IMR-90 (cell line): ENCODE measurements at regions not wholly inside any gene's neighbourhood (a gene's known extent, or its start where the extent isn't known, plus 50 kb on each side); places are given as distances from the start of the nearest gene placed in this dataset.

ENCODE experiments used
- ATAC-seq: fragments of 200-7000 bp; cut with Tn5 transposase; 2 replicates; pipeline ENCODE4 v1.9.1; 2020; ENCODE audit warnings: low read depth, mild to moderate bottlenecking, moderate library complexity
- BruUV-seq: library from RNA; stranded (reverse); fragments of 400-500 nt; replicated peaks from 2 replicates; lab custom pipeline; 2021; lab: Mats Ljungman, UMichigan
- CTCF ChIA-PET: fragments of 300-600 bp; formaldehyde crosslinking; extraction: SDS; loops from one replicate; lab custom pipeline; 2021; ENCODE audit warnings: antibody characterized with exemption; lab: Yijun Ruan, JAX
- POLR2A ChIA-PET: fragments of 300-600 bp; sonication (Branson Sonifier 250); formaldehyde crosslinking; loops from one replicate; lab custom pipeline; 2022; ENCODE audit warnings: antibody characterized with exemption; ENCODE audit not compliant: unreplicated experiment; lab: Charles Lee
- DNase-seq: peaks from one replicate; pipeline ENCODE4 v3.0.0; 2013
- H2AFZ ChIP-seq: replicated peaks from 2 replicates; pipeline ENCODE3; 2013; ENCODE audit warnings: low read length, mild to moderate bottlenecking; ENCODE audit not compliant: poor library complexity
- H2AK5ac ChIP-seq: 2 replicates; pipeline ENCODE4 v1.6.1; 2013; ENCODE audit warnings: low read depth, low read length, inconsistent platforms
- H2AK9ac ChIP-seq: replicated peaks from 2 replicates; pipeline ENCODE3; 2013; ENCODE audit warnings: mild to moderate bottlenecking, low read depth, low read length, moderate library complexity; ENCODE audit not compliant: poor library complexity
- H2BK120ac ChIP-seq: 2 replicates; pipeline ENCODE4 v1.6.1; 2013; ENCODE audit warnings: low read depth, low read length, inconsistent platforms
- H2BK15ac ChIP-seq: 3 replicates; pipeline ENCODE4 v1.6.1; 2013; ENCODE audit warnings: low read depth, low read length, inconsistent platforms
- H2BK20ac ChIP-seq: 2 replicates; pipeline ENCODE4 v1.6.1; 2013; ENCODE audit warnings: low read depth, mild to moderate bottlenecking, inconsistent platforms, low read length, moderate library complexity
- H2BK5ac ChIP-seq: 2 replicates; pipeline ENCODE4 v1.6.1; 2013; ENCODE audit warnings: mild to moderate bottlenecking, low read depth, low read length, inconsistent platforms; ENCODE audit not compliant: poor library complexity, severe bottlenecking
- H3K14ac ChIP-seq: replicated peaks from 2 replicates; pipeline ENCODE4 v1.6.1; 2013; ENCODE audit warnings: low read depth, low read length, inconsistent platforms
- H3K18ac ChIP-seq: 2 replicates; pipeline ENCODE4 v1.6.1; 2013; ENCODE audit warnings: low read depth, low read length, control low read depth
- H3K23ac ChIP-seq: 2 replicates; pipeline ENCODE4 v1.6.1; 2013; ENCODE audit warnings: low read depth, low read length, inconsistent platforms
- H3K27ac ChIP-seq: 2 replicates; pipeline ENCODE4 v1.5.1; 2013; ENCODE audit warnings: mild to moderate bottlenecking, control low read depth, low read length; ENCODE audit not compliant: insufficient read depth
- H3K27me3 ChIP-seq: 2 replicates; pipeline ENCODE4 v1.6.1; 2013; ENCODE audit warnings: low read length; ENCODE audit not compliant: control insufficient read depth, insufficient read depth
- H3K36me3 ChIP-seq: 2 replicates; pipeline ENCODE4 v1.6.1; 2013; ENCODE audit warnings: low read length, mixed read lengths; ENCODE audit not compliant: control insufficient read depth, insufficient read depth
- H3K4ac ChIP-seq: 2 replicates; pipeline ENCODE4 v1.6.1; 2013; ENCODE audit warnings: low read depth, low read length, inconsistent platforms
- H3K4me1 ChIP-seq: 2 replicates; pipeline ENCODE4 v1.6.1; 2013; ENCODE audit warnings: low read length, mixed read lengths; ENCODE audit not compliant: control insufficient read depth, insufficient read depth
- H3K4me2 ChIP-seq: 2 replicates; pipeline ENCODE4 v1.6.1; 2013; ENCODE audit warnings: low read depth, mild to moderate bottlenecking, control low read depth, low read length, moderate library complexity
- H3K4me3 ChIP-seq: 2 replicates; pipeline ENCODE4 v1.5.1; 2013; ENCODE audit warnings: low read depth, mild to moderate bottlenecking, control low read depth, low read length, moderate library complexity; ENCODE audit not compliant: insufficient read depth
- H3K56ac ChIP-seq: 2 replicates; pipeline ENCODE4 v1.6.1; 2013; ENCODE audit warnings: low read length, inconsistent platforms; ENCODE audit not compliant: insufficient read depth; ENCODE audit errors: extremely low read depth
- H3K79me1 ChIP-seq, 2 experiments: 2 replicates each; pipeline ENCODE4 v1.6.1; 2013; ENCODE audit warnings: low read length in 2 of 2, inconsistent platforms in 1 of 2, low read depth in 1 of 2
- H3K9ac ChIP-seq: 2 replicates; pipeline ENCODE4 v1.6.1; 2013; ENCODE audit warnings: low read depth, low read length, control low read depth
- H3K9me1 ChIP-seq: 2 replicates; pipeline ENCODE4 v1.6.1; 2013; ENCODE audit warnings: low read length, inconsistent platforms; ENCODE audit not compliant: insufficient read depth
- H3K9me3 ChIP-seq: 2 replicates; pipeline ENCODE4 v1.6.1; 2013; ENCODE audit warnings: low read length; ENCODE audit not compliant: control insufficient read depth, insufficient read depth
- H4K20me1 ChIP-seq: 2 replicates; pipeline ENCODE4 v1.6.1; 2013; ENCODE audit warnings: low read length, inconsistent platforms; ENCODE audit not compliant: insufficient read depth
- H4K5ac ChIP-seq: 2 replicates; pipeline ENCODE4 v1.6.1; 2013; ENCODE audit warnings: mild to moderate bottlenecking, low read depth, low read length, control low read depth
- H4K8ac ChIP-seq, 2 experiments: 2 replicates each; pipeline ENCODE4 v1.6.1; 2013; ENCODE audit warnings: low read depth in 2 of 2, low read length in 2 of 2, control low read depth in 1 of 2, inconsistent platforms in 1 of 2
- H4K91ac ChIP-seq: 2 replicates; pipeline ENCODE4 v1.6.1; 2013; ENCODE audit warnings: low read depth, low read length, inconsistent platforms; ENCODE audit not compliant: insufficient read depth
- BHLHE40 ChIP-seq: fragments of 150-350 bp; IDR thresholded peaks from 2 replicates; pipeline ENCODE4 v1.6.1; 2016; ENCODE audit warnings: mild to moderate bottlenecking, low read depth, low read length
- CEBPB ChIP-seq: IDR thresholded peaks from 2 replicates; pipeline ENCODE4 v1.6.1; 2012; ENCODE audit warnings: low read depth, low read length, improper control_type of control experiment
- CHD1 ChIP-seq: IDR thresholded peaks from 2 replicates; pipeline ENCODE4 v1.6.1; 2012; ENCODE audit warnings: low read depth, low read length, improper control_type of control experiment
- FOS ChIP-seq: fragments of 150-350 bp; IDR thresholded peaks from 2 replicates; pipeline ENCODE4 v1.6.1; 2016; ENCODE audit warnings: low read depth, low read length
- MAFK ChIP-seq: IDR thresholded peaks from 2 replicates; pipeline ENCODE4 v1.6.1; 2012; ENCODE audit warnings: low read depth, low read length, improper control_type of control experiment
- MAZ ChIP-seq: IDR thresholded peaks from 2 replicates; pipeline ENCODE4 v1.6.1; 2012; ENCODE audit warnings: low read depth, mild to moderate bottlenecking, low read length, improper control_type of control experiment, moderate library complexity, borderline replicate concordance
- MXI1 ChIP-seq: IDR thresholded peaks from 2 replicates; pipeline ENCODE4 v1.6.1; 2012; ENCODE audit warnings: low read depth, mild to moderate bottlenecking, low read length, moderate library complexity, borderline replicate concordance
- NFE2L2 ChIP-seq: fragments of 150-350 bp; IDR thresholded peaks from 2 replicates; pipeline ENCODE4 v1.6.1; 2016; ENCODE audit warnings: low read depth, mild to moderate bottlenecking, low read length
- POLR2A ChIP-seq: IDR thresholded peaks from 2 replicates; pipeline ENCODE4 v1.6.1; 2012; ENCODE audit warnings: mild to moderate bottlenecking, low read depth, low read length
- RAD21 ChIP-seq: IDR thresholded peaks from 2 replicates; pipeline ENCODE4 v1.6.1; 2012; ENCODE audit warnings: low read length, improper control_type of control experiment
- RCOR1 ChIP-seq: IDR thresholded peaks from 2 replicates; pipeline ENCODE4 v1.6.1; 2012; ENCODE audit warnings: mild to moderate bottlenecking, low read length, improper control_type of control experiment; ENCODE audit not compliant: insufficient replicate concordance
- RFX5 ChIP-seq: IDR thresholded peaks from 2 replicates; pipeline ENCODE4 v1.8.0; 2012; ENCODE audit warnings: low read depth, mild to moderate bottlenecking, low read length, moderate library complexity
- USF2 ChIP-seq: fragments of 150-350 bp; IDR thresholded peaks from 2 replicates; pipeline ENCODE4 v1.6.1; 2017; ENCODE audit warnings: mild to moderate bottlenecking, antibody characterized with exemption, low read length, low read depth
- WGBS, 2 experiments: methylation state at CpG; one replicate each; pipeline versions ENCODE4 v1.1.5 to v1.1.7; 2013; ENCODE audit warnings: missing lambda C conversion rate in 2 of 2; ENCODE audit not compliant: insufficient read length in 1 of 2; ENCODE audit errors: extremely low coverage in 2 of 2; 5-methylcytosine and 5-hydroxymethylcytosine counted together
- dilution Hi-C: fragments of 300-500 bp; cut with HindIII; formaldehyde crosslinking; loops from one replicate; pipeline ENCODE4 v1.14.3; 2018; ENCODE audit warnings: low sequenced_read_pairs; ENCODE audit not compliant: unreplicated experiment
- in situ Hi-C: fragments of 300-500 bp; cut with MboI; formaldehyde crosslinking; loops from 3 replicates; pipeline ENCODE4 v1.14.3; 2019; ENCODE audit warnings: low sequenced_read_pairs, inconsistent platforms, mixed read lengths
- intact Hi-C: fragments of 100-400 bp; cut with micrococcal nuclease; formaldehyde crosslinking; loops from 2 replicates; pipeline ENCODE4 v1.10.0; 2022
- TF ChIP-seq, protein P1 (sequence below): fragments of 150-350 bp; IDR thresholded peaks from 2 replicates; pipeline ENCODE4 v1.6.1; 2016; ENCODE audit warnings: low read depth, mild to moderate bottlenecking, low read length, moderate library complexity, borderline replicate concordance
- TF ChIP-seq, protein P2 (sequence below): conservative IDR thresholded peaks from 2 replicates; pipeline ENCODE4 v1.5.1; 2012; ENCODE audit warnings: mild to moderate bottlenecking, low read depth, low read length, improper control_type of control experiment

DNA sequence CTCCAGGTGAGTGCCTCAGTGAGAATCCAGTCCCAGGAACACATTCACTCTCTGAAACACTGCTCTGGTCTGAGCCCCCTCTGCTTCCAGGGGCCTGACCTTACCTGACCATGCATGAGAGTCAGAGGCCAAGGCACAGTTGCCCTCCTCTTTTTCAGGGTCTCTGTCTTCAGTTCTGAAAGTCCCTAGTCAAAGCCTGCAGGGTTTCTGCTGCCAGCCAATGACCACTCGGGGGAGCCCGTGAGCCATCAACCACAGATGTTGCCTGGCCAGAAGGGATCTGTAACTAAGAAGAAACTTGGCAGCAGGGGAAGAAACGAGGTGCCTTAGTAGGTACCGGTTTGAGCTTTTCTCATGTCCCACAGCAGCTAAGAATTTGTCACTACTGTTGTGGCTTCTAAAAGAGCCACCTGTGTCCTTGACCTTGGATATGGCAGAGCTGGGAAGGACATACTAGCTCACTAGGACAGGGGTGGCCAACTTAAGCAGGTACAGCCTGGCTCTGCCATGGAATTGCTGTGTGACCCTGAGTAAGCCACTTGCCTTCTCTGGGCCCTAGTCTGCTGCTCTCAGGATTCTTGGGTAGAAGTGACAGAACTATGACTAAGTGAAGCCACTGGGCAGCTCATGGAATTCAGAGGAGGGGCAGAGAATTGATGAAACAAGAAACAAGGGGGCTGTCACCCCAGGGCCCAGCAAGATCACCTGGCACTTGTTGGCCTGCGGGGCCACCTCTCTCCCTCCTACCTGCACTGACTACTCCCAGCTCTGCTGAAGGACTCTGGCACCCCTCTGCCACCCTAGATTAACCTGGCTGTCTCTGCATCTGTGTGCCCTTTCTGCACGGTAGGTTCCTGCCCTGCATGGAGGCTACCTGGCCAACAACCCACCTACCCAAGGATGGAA, 83.8 kb upstream of the GPR26 start:
- ChIA-PET CTCF (interaction anchor here (0.5 kb wide), 1 partner anchor 810 kb away, joined by 3 read pairs; no protein-coding TSS in a partner anchor), POLR2A (no interaction called here)
- Histone ChIP-seq H3K9me1 (no peaks in the 10 kb centered on the region), H3K27ac (no peak overlapping the region), H2BK120ac (no peak overlapping the region), H4K91ac (no peak overlapping the region), H3K9me3 (peaks cover 3% of the 10 kb centered on the region; the same call in 1 of the 2 replicates), H3K36me3 (no peaks in the 10 kb centered on the region), H3K23ac (no peak overlapping the region), H3K4me1 (no peaks in the 10 kb centered on the region), H3K4ac (no peak overlapping the region), H3K4me2 (no peak overlapping the region), H3K27me3 (no peaks in the 10 kb centered on the region), H3K4me3 (no peak overlapping the region), H2AK5ac (no peak overlapping the region), H2BK20ac (no peak overlapping the region), H4K20me1 (no peaks in the 10 kb centered on the region), H2AK9ac (no peak overlapping the region), H2BK15ac (no peak overlapping the region), H4K8ac (no peak overlapping the region), H3K79me1 (no peaks in the 10 kb centered on the region), H2AFZ (no peak overlapping the region), H3K9ac (no peak overlapping the region), H2BK5ac (no peak overlapping the region), H4K5ac (no peak overlapping the region), H3K14ac (no peak overlapping the region), H3K18ac (no peak overlapping the region), H3K56ac (no peak overlapping the region)
- intact Hi-C loops (loop anchor here (1.0 kb wide), 1 partner anchor 807 kb away; no protein-coding TSS in a partner anchor), in situ Hi-C loops (loop anchor here (10.0 kb wide), 2 partner anchors 382 to 802 kb away; no protein-coding TSS in a partner anchor), dilution Hi-C loops (no loop called here)
- no CpG with 5 or more reads among the region's 6 CpGs for WGBS, 2 experiments
- DNase-seq (peak; percentile 45), ATAC-seq (peak; percentile 90)
- no TSS peak for BruUV-seq
- TF ChIP-seq, protein P1, sequence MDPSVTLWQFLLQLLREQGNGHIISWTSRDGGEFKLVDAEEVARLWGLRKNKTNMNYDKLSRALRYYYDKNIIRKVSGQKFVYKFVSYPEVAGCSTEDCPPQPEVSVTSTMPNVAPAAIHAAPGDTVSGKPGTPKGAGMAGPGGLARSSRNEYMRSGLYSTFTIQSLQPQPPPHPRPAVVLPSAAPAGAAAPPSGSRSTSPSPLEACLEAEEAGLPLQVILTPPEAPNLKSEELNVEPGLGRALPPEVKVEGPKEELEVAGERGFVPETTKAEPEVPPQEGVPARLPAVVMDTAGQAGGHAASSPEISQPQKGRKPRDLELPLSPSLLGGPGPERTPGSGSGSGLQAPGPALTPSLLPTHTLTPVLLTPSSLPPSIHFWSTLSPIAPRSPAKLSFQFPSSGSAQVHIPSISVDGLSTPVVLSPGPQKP, result no peak
- TF ChIP-seq CHD1 (no peak), USF2 (no peak), BHLHE40 (no peak), MAFK (no peak), RAD21 (peak; percentile 60), MAZ (no peak), MXI1 (no peak), FOS (no peak), RFX5 (no peak), POLR2A (no peak), RCOR1 (no peak), CEBPB (no peak), NFE2L2 (no peak)
- TF ChIP-seq, protein P2, sequence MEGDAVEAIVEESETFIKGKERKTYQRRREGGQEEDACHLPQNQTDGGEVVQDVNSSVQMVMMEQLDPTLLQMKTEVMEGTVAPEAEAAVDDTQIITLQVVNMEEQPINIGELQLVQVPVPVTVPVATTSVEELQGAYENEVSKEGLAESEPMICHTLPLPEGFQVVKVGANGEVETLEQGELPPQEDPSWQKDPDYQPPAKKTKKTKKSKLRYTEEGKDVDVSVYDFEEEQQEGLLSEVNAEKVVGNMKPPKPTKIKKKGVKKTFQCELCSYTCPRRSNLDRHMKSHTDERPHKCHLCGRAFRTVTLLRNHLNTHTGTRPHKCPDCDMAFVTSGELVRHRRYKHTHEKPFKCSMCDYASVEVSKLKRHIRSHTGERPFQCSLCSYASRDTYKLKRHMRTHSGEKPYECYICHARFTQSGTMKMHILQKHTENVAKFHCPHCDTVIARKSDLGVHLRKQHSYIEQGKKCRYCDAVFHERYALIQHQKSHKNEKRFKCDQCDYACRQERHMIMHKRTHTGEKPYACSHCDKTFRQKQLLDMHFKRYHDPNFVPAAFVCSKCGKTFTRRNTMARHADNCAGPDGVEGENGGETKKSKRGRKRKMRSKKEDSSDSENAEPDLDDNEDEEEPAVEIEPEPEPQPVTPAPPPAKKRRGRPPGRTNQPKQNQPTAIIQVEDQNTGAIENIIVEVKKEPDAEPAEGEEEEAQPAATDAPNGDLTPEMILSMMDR, result peak; percentile 68
